Endothelial cell of umbilical vein (primary cell): ENCODE measurements at regions not wholly inside any gene's neighbourhood (a gene's known extent, or its start where the extent isn't known, plus 50 kb on each side); places are given as distances from the start of the nearest gene placed in this dataset.

ENCODE experiments used
- BruUV-seq: library from RNA; stranded (reverse); fragments of 400-500 nt; replicated peaks from 2 replicates; lab custom pipeline; 2021; lab: Mats Ljungman, UMichigan
- CTCF ChIA-PET: fragments of 300-600, 350-600 bp; sonication (Branson Sonifier 250); formaldehyde crosslinking; loops from one replicate; lab custom pipeline; 2021; ENCODE audit warnings: antibody characterized with exemption, inconsistent platforms; lab: Charles Lee
- POLR2A ChIA-PET: fragments of 300-600, 350-600 bp; sonication (Branson Sonifier 250); formaldehyde crosslinking; loops from one replicate; lab custom pipeline; 2021; ENCODE audit warnings: antibody characterized with exemption, inconsistent platforms; lab: Charles Lee
- DNase-seq: peaks from one replicate; pipeline ENCODE4 v3.0.0-alpha.2; 2011; ENCODE audit warnings: low read depth, low spot score
- FAIRE-seq: peaks from 2 replicates; lab custom pipeline; 2011; peaks lifted over from hg19 to GRCh38; lab: Jason Lieb, UNC
- H2AFZ ChIP-seq: 2 replicates; pipeline ENCODE4 v1.6.0; 2012; ENCODE audit warnings: low read depth, low read length, control low read depth, inconsistent platforms
- H3K27ac ChIP-seq: 2 replicates; pipeline ENCODE4 v1.5.1; 2011; ENCODE audit warnings: low read depth, mild to moderate bottlenecking, control low read depth, low read length, moderate library complexity; ENCODE audit not compliant: insufficient read depth
- H3K27me3 ChIP-seq, 2 experiments: 2 replicates each; pipeline versions ENCODE4 v1.6.0 to v1.6.1; 2011; ENCODE audit warnings: low read length in 2 of 2, mixed read lengths in 1 of 2; ENCODE audit not compliant: control insufficient read depth in 2 of 2, insufficient read depth in 2 of 2
- H3K36me3 ChIP-seq, 2 experiments: 2 replicates in 1 of 2; 3 replicates in 1 of 2; pipeline ENCODE4 v1.5.1; 2011; ENCODE audit warnings: low read length in 2 of 2, mild to moderate bottlenecking in 1 of 2, moderate library complexity in 1 of 2; ENCODE audit not compliant: control insufficient read depth in 2 of 2, insufficient read depth in 2 of 2; ENCODE audit errors: extremely low read depth in 1 of 2
- H3K4me1 ChIP-seq: 3 replicates; pipeline ENCODE4 v1.5.1; 2011; ENCODE audit warnings: mild to moderate bottlenecking, low read length; ENCODE audit not compliant: control insufficient read depth, insufficient read depth; ENCODE audit errors: extremely low read depth
- H3K4me2 ChIP-seq: 2 replicates; pipeline ENCODE4 v1.6.1; 2011; ENCODE audit warnings: low read length, control low read depth, mixed read lengths; ENCODE audit not compliant: insufficient read depth
- H3K4me3 ChIP-seq, 3 experiments: fragments of 200-600 bp in 1 of 3; sonication (generic), shearing (Covaris generic) in 1 of 3; replicated peaks in 1 of 3; 2 replicates each; pipeline ENCODE4 v1.5.1; 2011 to 2016; ENCODE audit warnings: control low read depth in 3 of 3, low read length in 3 of 3, mild to moderate bottlenecking in 2 of 3, inconsistent platforms in 1 of 3, low read depth in 1 of 3, moderate library complexity in 1 of 3; ENCODE audit not compliant: insufficient read depth in 1 of 3
- H3K79me2 ChIP-seq: 2 replicates; pipeline ENCODE4 v1.6.0; 2012; ENCODE audit warnings: low read length, inconsistent platforms; ENCODE audit not compliant: control insufficient read depth, insufficient read depth
- H3K9ac ChIP-seq: replicated peaks from 2 replicates; pipeline ENCODE3; 2011; ENCODE audit warnings: low read length, control low read depth; ENCODE audit not compliant: insufficient read depth; ENCODE audit errors: extremely low read depth
- H3K9me1 ChIP-seq: replicated peaks from 3 replicates; pipeline ENCODE4 v1.6.0; 2011; ENCODE audit warnings: mild to moderate bottlenecking, low read length; ENCODE audit not compliant: control insufficient read depth, insufficient read depth; ENCODE audit errors: extremely low read depth
- H3K9me3 ChIP-seq: replicated peaks from 2 replicates; pipeline ENCODE4 v1.5.1; 2012; ENCODE audit warnings: low read length, inconsistent platforms; ENCODE audit not compliant: control insufficient read depth, insufficient read depth
- H4K20me1 ChIP-seq: replicated peaks from 2 replicates; pipeline ENCODE3; 2011; ENCODE audit warnings: mild to moderate bottlenecking, low read length; ENCODE audit not compliant: control insufficient read depth, insufficient read depth; ENCODE audit errors: extremely low read depth
- CTCF ChIP-seq, 2 donors: IDR thresholded peaks; 1 replicate in 1 of 2; 2 replicates in 1 of 2; pipeline ENCODE4 v1.5.1; 2011; ENCODE audit warnings: low read length in 2 of 2, mild to moderate bottlenecking in 2 of 2, moderate library complexity in 2 of 2, control low read depth in 1 of 2, inconsistent platforms in 1 of 2, low read depth in 1 of 2; ENCODE audit not compliant: insufficient read depth in 1 of 2; ENCODE audit errors: extremely low read depth in 1 of 2
- EZH2 ChIP-seq: IDR thresholded peaks from 2 replicates; pipeline ENCODE4 v1.6.1; 2012; ENCODE audit warnings: borderline replicate concordance, low read depth, mild to moderate bottlenecking, moderate library complexity, low read length, inconsistent platforms; ENCODE audit not compliant: severe bottlenecking
- FOS ChIP-seq: IDR thresholded peaks from 2 replicates; pipeline ENCODE4 v1.6.1; 2011; ENCODE audit warnings: mild to moderate bottlenecking, low read length, moderate library complexity, borderline replicate concordance; ENCODE audit not compliant: insufficient read depth
- JUN ChIP-seq: IDR thresholded peaks from 2 replicates; pipeline ENCODE4 v1.6.1; 2011; ENCODE audit warnings: borderline replicate concordance, low read depth; ENCODE audit not compliant: insufficient read length, insufficient read depth
- MYC ChIP-seq: IDR thresholded peaks from one replicate; pipeline ENCODE4 v1.6.1; 2011; ENCODE audit warnings: mild to moderate bottlenecking, low read depth, low read length
- dilution Hi-C: fragments of 300-500 bp; cut with MboI; formaldehyde crosslinking; loops from one replicate; pipeline ENCODE4 v1.15.0; 2019; ENCODE audit warnings: low sequenced_read_pairs; ENCODE audit not compliant: extremely low pct_ligation_motif_present
- intact Hi-C: fragments of 100-400 bp; cut with micrococcal nuclease; formaldehyde crosslinking; loops from one replicate; pipeline ENCODE4 v1.10.0; 2022

GRCh38 chr2:236794176-236794957 lies 224.7 kb downstream of the ACKR3 start:
- H3K27ac ChIP-seq = no peak overlapping the region
- no peak overlapping the region for H3K9ac ChIP-seq
- intact Hi-C loops (no loop called here), dilution Hi-C loops (no loop called here)
- no peak overlapping the region for H2AFZ ChIP-seq
- H3K9me1 ChIP-seq = no peaks in the 10 kb centered on the region
- peaks cover 0 to 11% of the 10 kb centered on the region in 2 experiments for H3K27me3 ChIP-seq
- TF ChIP-seq EZH2 (no peak), MYC (no peak), JUN (no peak), FOS (no peak)
- no peaks in the 10 kb centered on the region for H3K36me3 ChIP-seq
- CTCF ChIA-PET = no interaction called here
- no peak overlapping the region for H3K4me2 ChIP-seq
- POLR2A ChIA-PET = no interaction called here
- H3K4me3 ChIP-seq = no peak overlapping the region
- FAIRE-seq (no peak), DNase-seq (no peak)
- no peaks in the 10 kb centered on the region for H3K79me2 ChIP-seq
- no TSS peak for BruUV-seq
- no peaks in the 10 kb centered on the region for H4K20me1 ChIP-seq
- no peaks in the 10 kb centered on the region for H3K4me1 ChIP-seq
- H3K9me3 ChIP-seq = no peaks in the 10 kb centered on the region

GRCh38 chr2:236795169-236795860 lies 225.7 kb downstream of the ACKR3 start:
- no peaks in the 10 kb centered on the region for H3K9me3 ChIP-seq
- FAIRE-seq (no peak), DNase-seq (no peak)
- H3K4me2 ChIP-seq = no peak overlapping the region
- no peak overlapping the region for H3K9ac ChIP-seq
- H3K79me2 ChIP-seq = no peaks in the 10 kb centered on the region
- H3K4me3 ChIP-seq = no peak overlapping the region
- no peak overlapping the region for H2AFZ ChIP-seq
- H3K4me1 ChIP-seq = no peaks in the 10 kb centered on the region
- no TSS peak for BruUV-seq
- TF ChIP-seq CTCF (IDR thresholded peaks at IDR 0.05; ENCODE audit: extremely low read depth in 1 of 2, insufficient read depth in 1 of 2, low read depth in 1 of 2, low read length in 2 of 2) (no peak), JUN (no peak)
- no peak overlapping the region for H3K27ac ChIP-seq
- H4K20me1 ChIP-seq = no peaks in the 10 kb centered on the region
- H3K27me3 ChIP-seq = peaks cover 0 to 2% of the 10 kb centered on the region in 2 experiments
- no peaks in the 10 kb centered on the region for H3K36me3 ChIP-seq
- ChIA-PET POLR2A (no interaction called here), CTCF (no interaction called here)
- H3K9me1 ChIP-seq = no peaks in the 10 kb centered on the region
- intact Hi-C loops (no loop called here), dilution Hi-C loops (no loop called here)
